ENCODE measurements at regions not wholly inside any gene's neighbourhood (a gene's known extent, or its start where the extent isn't known, plus 50 kb on each side); places are given as distances from the start of the nearest gene placed in this dataset.

GRCh38 chr11:111019871-111020670 lies 225.5 kb upstream of the POU2AF2 start:
- TF ChIP-seq CTCF (IDR thresholded peaks at IDR 0.05) = no peak
- TF ChIP-seq POLR2A (IDR thresholded peaks at IDR 0.05) = no peak
